Ovary (tissue), 3 donors: ENCODE measurements at regions not wholly inside any gene's neighbourhood (a gene's known extent, or its start where the extent isn't known, plus 50 kb on each side); places are given as distances from the start of the nearest gene placed in this dataset.

ENCODE experiments used
- EP300 ChIP-seq: sonication (generic); formaldehyde crosslinking; IDR thresholded peaks from one replicate; pipeline ENCODE4 v1.6.1; 2017; ENCODE audit warnings: antibody characterized with exemption
- POLR2A ChIP-seq: fragments of 450-650 bp; IDR thresholded peaks from one replicate; pipeline ENCODE4 v1.6.1; 2017; ENCODE audit warnings: antibody characterized with exemption, mild to moderate bottlenecking, moderate library complexity
- TF ChIP-seq, protein P1 (sequence below), 3 donors: fragments of 450-650 bp in 2 of 3; fragments of 200-600 bp in 1 of 3; IDR thresholded peaks; one replicate each; pipeline versions ENCODE4 v1.5.1 to v1.8.0; 2016 to 2022; ENCODE audit warnings: antibody characterized with exemption in 3 of 3, mild to moderate bottlenecking in 1 of 3
- donor health status: DM: no; HTN: no; CAD: no.

DNA sequence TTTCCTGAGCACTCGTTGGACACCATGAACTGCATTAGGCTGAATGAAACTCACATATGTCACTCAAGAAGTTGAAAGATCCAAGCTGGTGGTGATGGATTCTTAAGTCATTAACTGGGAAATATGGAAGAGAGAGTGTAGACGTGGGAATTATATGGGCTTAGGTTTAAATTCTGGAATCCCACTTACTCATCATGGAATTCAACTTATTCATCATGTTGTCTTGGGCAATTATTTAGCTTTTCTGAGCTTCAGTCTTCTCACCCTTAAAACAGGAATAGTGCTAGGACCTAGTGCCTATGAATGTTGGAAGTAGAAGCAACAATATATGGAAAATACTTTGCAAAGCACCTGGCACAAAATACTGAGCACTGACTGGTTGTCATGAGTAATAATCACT is 292.4 kb upstream of the TBX3 start:
- TF ChIP-seq, protein P1, sequence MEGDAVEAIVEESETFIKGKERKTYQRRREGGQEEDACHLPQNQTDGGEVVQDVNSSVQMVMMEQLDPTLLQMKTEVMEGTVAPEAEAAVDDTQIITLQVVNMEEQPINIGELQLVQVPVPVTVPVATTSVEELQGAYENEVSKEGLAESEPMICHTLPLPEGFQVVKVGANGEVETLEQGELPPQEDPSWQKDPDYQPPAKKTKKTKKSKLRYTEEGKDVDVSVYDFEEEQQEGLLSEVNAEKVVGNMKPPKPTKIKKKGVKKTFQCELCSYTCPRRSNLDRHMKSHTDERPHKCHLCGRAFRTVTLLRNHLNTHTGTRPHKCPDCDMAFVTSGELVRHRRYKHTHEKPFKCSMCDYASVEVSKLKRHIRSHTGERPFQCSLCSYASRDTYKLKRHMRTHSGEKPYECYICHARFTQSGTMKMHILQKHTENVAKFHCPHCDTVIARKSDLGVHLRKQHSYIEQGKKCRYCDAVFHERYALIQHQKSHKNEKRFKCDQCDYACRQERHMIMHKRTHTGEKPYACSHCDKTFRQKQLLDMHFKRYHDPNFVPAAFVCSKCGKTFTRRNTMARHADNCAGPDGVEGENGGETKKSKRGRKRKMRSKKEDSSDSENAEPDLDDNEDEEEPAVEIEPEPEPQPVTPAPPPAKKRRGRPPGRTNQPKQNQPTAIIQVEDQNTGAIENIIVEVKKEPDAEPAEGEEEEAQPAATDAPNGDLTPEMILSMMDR (IDR thresholded peaks at IDR 0.05), result no peak
- TF ChIP-seq POLR2A (no peak), EP300 (no peak)
